ENCODE measurements at regions not wholly inside any gene's neighbourhood (a gene's known extent, or its start where the extent isn't known, plus 50 kb on each side); places are given as distances from the start of the nearest gene placed in this dataset.

GRCh38 chr22:22358152-22358551, 113.6 kb downstream of the VPREB1 start:
- no peak for TF ChIP-seq IRF2 (CRISPR knock-in tag; IDR thresholded peaks at IDR 0.05; ENCODE audit: borderline replicate concordance, low read depth)
- TF ChIP-seq, protein P1, sequence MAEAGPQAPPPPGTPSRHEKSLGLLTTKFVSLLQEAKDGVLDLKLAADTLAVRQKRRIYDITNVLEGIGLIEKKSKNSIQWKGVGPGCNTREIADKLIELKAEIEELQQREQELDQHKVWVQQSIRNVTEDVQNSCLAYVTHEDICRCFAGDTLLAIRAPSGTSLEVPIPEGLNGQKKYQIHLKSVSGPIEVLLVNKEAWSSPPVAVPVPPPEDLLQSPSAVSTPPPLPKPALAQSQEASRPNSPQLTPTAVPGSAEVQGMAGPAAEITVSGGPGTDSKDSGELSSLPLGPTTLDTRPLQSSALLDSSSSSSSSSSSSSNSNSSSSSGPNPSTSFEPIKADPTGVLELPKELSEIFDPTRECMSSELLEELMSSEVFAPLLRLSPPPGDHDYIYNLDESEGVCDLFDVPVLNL (CRISPR knock-in tag; IDR thresholded peaks at IDR 0.05; ENCODE audit: borderline replicate concordance, low read depth), result no peak
- no peak for TF ChIP-seq TCF7 (CRISPR knock-in tag; IDR thresholded peaks at IDR 0.05; ENCODE audit: low read depth)
- TF ChIP-seq, protein P2, sequence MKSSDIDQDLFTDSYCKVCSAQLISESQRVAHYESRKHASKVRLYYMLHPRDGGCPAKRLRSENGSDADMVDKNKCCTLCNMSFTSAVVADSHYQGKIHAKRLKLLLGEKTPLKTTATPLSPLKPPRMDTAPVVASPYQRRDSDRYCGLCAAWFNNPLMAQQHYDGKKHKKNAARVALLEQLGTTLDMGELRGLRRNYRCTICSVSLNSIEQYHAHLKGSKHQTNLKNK (CRISPR knock-in tag; IDR thresholded peaks at IDR 0.05), result no peak
- TF ChIP-seq GABPB1 (CRISPR knock-in tag; IDR thresholded peaks at IDR 0.05), result no peak
- TF ChIP-seq, protein P3, sequence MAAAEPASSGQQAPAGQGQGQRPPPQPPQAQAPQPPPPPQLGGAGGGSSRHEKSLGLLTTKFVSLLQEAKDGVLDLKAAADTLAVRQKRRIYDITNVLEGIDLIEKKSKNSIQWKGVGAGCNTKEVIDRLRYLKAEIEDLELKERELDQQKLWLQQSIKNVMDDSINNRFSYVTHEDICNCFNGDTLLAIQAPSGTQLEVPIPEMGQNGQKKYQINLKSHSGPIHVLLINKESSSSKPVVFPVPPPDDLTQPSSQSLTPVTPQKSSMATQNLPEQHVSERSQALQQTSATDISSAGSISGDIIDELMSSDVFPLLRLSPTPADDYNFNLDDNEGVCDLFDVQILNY (CRISPR knock-in tag; IDR thresholded peaks at IDR 0.05), result no peak
- no peak for TF ChIP-seq SMAD3 (CRISPR knock-in tag; IDR thresholded peaks at IDR 0.05; ENCODE audit: borderline replicate concordance)
- TF ChIP-seq ZNF416 (CRISPR knock-in tag; IDR thresholded peaks at IDR 0.05), result no peak
- TF ChIP-seq AFF4 (CRISPR knock-in tag; IDR thresholded peaks at IDR 0.05; ENCODE audit: borderline replicate concordance), result no peak
- TF ChIP-seq, protein P4, sequence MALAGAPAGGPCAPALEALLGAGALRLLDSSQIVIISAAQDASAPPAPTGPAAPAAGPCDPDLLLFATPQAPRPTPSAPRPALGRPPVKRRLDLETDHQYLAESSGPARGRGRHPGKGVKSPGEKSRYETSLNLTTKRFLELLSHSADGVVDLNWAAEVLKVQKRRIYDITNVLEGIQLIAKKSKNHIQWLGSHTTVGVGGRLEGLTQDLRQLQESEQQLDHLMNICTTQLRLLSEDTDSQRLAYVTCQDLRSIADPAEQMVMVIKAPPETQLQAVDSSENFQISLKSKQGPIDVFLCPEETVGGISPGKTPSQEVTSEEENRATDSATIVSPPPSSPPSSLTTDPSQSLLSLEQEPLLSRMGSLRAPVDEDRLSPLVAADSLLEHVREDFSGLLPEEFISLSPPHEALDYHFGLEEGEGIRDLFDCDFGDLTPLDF (CRISPR knock-in tag; IDR thresholded peaks at IDR 0.05), result no peak
- no peak for TF ChIP-seq NR1H2 (CRISPR knock-in tag; IDR thresholded peaks at IDR 0.05)
- no peak for TF ChIP-seq NFE2L1 (CRISPR knock-in tag; IDR thresholded peaks at IDR 0.05)
- TF ChIP-seq MXD4 (CRISPR knock-in tag; IDR thresholded peaks at IDR 0.05; ENCODE audit: borderline replicate concordance), result no peak
- TF ChIP-seq NFYB (CRISPR knock-in tag; conservative IDR thresholded peaks at IDR 0.05; ENCODE audit: low read depth), result no peak
- TF ChIP-seq KAT7 (CRISPR knock-in tag; IDR thresholded peaks at IDR 0.05; ENCODE audit: borderline replicate concordance), result no peak
- no peak for TF ChIP-seq FOXK1 (CRISPR knock-in tag; IDR thresholded peaks at IDR 0.05)
- TF ChIP-seq SP1 (CRISPR knock-in tag; conservative IDR thresholded peaks at IDR 0.05), result no peak
- no peak for TF ChIP-seq ZBTB21 (CRISPR knock-in tag; IDR thresholded peaks at IDR 0.05; ENCODE audit: borderline replicate concordance)
- TF ChIP-seq ZNF423 (CRISPR knock-in tag; IDR thresholded peaks at IDR 0.05), result no peak
- TF ChIP-seq, protein P5, sequence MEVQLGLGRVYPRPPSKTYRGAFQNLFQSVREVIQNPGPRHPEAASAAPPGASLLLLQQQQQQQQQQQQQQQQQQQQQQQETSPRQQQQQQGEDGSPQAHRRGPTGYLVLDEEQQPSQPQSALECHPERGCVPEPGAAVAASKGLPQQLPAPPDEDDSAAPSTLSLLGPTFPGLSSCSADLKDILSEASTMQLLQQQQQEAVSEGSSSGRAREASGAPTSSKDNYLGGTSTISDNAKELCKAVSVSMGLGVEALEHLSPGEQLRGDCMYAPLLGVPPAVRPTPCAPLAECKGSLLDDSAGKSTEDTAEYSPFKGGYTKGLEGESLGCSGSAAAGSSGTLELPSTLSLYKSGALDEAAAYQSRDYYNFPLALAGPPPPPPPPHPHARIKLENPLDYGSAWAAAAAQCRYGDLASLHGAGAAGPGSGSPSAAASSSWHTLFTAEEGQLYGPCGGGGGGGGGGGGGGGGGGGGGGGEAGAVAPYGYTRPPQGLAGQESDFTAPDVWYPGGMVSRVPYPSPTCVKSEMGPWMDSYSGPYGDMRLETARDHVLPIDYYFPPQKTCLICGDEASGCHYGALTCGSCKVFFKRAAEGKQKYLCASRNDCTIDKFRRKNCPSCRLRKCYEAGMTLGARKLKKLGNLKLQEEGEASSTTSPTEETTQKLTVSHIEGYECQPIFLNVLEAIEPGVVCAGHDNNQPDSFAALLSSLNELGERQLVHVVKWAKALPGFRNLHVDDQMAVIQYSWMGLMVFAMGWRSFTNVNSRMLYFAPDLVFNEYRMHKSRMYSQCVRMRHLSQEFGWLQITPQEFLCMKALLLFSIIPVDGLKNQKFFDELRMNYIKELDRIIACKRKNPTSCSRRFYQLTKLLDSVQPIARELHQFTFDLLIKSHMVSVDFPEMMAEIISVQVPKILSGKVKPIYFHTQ (CRISPR knock-in tag; IDR thresholded peaks at IDR 0.05), result no peak
- peaks cover 5% of the 10 kb centered on the region; the same call in 1 of the 2 replicates for H3K4me1 Mint-ChIP-seq
- H3K36me3 Mint-ChIP-seq, result no peaks in the 10 kb centered on the region
- ChIA-PET CTCF (interaction anchor here (0.6 to 3.1 kb wide), 9 partner anchors 10 to 218 kb away, joined by 3 to 20 read pairs (median 3); no protein-coding TSS in a partner anchor), POLR2A (no interaction called here)
- peaks cover 100% of the 10 kb centered on the region for H3K27me3 Mint-ChIP-seq (ENCODE audit: low read depth)
- ATAC-seq, result no peak
- no peak overlapping the region for H3K4me3 Mint-ChIP-seq
- DNase-seq (ENCODE audit: low spot score), result no peak
- no peak overlapping the region for H3K27ac Mint-ChIP-seq
- no peaks in the 10 kb centered on the region for H3K9me3 Mint-ChIP-seq
